Thoracic aorta (tissue), 2 donors: ENCODE measurements at regions not wholly inside any gene's neighbourhood (a gene's known extent, or its start where the extent isn't known, plus 50 kb on each side); places are given as distances from the start of the nearest gene placed in this dataset.
"Not testable (repeated sequence)": the region's sequence is repeated elsewhere in the genome, so short reads cannot be mapped to it uniquely, and the experiment has no call there.

Experiments used
- ATAC-seq: fragments of 150-250 bp; one replicate; pipeline ENCODE4 v1.8.0; 2017; ENCODE audit warnings: low read depth; ENCODE audit not compliant: insufficient number of reproducible peaks, low FRiP score
- DNase-seq: peaks from one replicate; pipeline ENCODE4 v3.0.0-alpha.2; 2020; ENCODE audit warnings: low spot score
- H3K27ac ChIP-seq, 2 donors: fragments of 200-600 bp; sonication (generic); 1 replicate in 1 of 2; 2 replicates in 1 of 2; pipeline ENCODE4 v1.5.1; 2016; ENCODE audit warnings: mild to moderate bottlenecking in 2 of 2, moderate library complexity in 2 of 2
- H3K27me3 ChIP-seq: fragments of 200-600 bp; sonication (generic); replicated peaks from 2 replicates; pipeline ENCODE4 v1.6.0; 2016; ENCODE audit warnings: mild to moderate bottlenecking; ENCODE audit not compliant: insufficient read depth
- H3K36me3 ChIP-seq: fragments of 200-600 bp; sonication (generic); one replicate; pipeline ENCODE4 v1.5.1; 2016
- H3K4me1 ChIP-seq, 2 donors: fragments of 200-600 bp; sonication (generic); 1 replicate in 1 of 2; 2 replicates in 1 of 2; pipeline versions ENCODE4 v1.5.1 to v1.6.0; 2016; ENCODE audit warnings: low read depth in 2 of 2, mild to moderate bottlenecking in 1 of 2; ENCODE audit not compliant: control insufficient read depth in 1 of 2
- H3K4me3 ChIP-seq: fragments of 200-600 bp; sonication (generic); 2 replicates; pipeline ENCODE4 v1.5.1; 2016; ENCODE audit warnings: mild to moderate bottlenecking
- H3K9me3 ChIP-seq: fragments of 200-600 bp; sonication (generic); 2 replicates; pipeline ENCODE4 v1.5.1; 2016
- TF ChIP-seq, protein P1 (sequence below): fragments of 200-600 bp; sonication (generic); IDR thresholded peaks from one replicate; pipeline ENCODE4 v1.5.1; 2019; ENCODE audit warnings: antibody characterized with exemption

DNA sequence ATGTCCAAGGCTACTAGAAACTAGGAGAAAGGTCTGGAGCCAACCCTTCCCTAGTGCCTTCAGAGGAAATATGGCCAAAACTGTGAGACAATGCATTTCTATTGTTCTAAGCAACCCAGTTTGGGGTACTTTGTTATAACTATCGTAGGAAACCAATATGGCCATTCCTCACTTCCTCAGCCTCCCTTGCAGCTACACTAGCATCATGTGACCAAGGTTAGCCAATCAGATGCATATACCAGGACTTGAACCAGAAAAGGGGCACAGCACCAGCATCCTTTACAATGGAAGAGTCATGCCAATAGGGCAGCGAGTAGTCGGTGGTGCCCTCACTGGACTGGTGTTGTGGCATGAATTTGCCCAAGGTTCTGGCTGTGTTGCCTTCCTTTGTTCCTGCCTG is 464.0 kb downstream of the TMEM114 start:
- Histone ChIP-seq H3K27ac (no peak overlapping the region), H3K4me1 (no peaks in the 10 kb centered on the region), H3K4me3 (no peak overlapping the region), H3K36me3 (no peaks in the 10 kb centered on the region), H3K27me3 (no peaks in the 10 kb centered on the region), H3K9me3 (no peaks in the 10 kb centered on the region)
- ATAC-seq (no peak), DNase-seq (no peak)
- TF ChIP-seq, protein P1, sequence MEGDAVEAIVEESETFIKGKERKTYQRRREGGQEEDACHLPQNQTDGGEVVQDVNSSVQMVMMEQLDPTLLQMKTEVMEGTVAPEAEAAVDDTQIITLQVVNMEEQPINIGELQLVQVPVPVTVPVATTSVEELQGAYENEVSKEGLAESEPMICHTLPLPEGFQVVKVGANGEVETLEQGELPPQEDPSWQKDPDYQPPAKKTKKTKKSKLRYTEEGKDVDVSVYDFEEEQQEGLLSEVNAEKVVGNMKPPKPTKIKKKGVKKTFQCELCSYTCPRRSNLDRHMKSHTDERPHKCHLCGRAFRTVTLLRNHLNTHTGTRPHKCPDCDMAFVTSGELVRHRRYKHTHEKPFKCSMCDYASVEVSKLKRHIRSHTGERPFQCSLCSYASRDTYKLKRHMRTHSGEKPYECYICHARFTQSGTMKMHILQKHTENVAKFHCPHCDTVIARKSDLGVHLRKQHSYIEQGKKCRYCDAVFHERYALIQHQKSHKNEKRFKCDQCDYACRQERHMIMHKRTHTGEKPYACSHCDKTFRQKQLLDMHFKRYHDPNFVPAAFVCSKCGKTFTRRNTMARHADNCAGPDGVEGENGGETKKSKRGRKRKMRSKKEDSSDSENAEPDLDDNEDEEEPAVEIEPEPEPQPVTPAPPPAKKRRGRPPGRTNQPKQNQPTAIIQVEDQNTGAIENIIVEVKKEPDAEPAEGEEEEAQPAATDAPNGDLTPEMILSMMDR = no peak

DNA sequence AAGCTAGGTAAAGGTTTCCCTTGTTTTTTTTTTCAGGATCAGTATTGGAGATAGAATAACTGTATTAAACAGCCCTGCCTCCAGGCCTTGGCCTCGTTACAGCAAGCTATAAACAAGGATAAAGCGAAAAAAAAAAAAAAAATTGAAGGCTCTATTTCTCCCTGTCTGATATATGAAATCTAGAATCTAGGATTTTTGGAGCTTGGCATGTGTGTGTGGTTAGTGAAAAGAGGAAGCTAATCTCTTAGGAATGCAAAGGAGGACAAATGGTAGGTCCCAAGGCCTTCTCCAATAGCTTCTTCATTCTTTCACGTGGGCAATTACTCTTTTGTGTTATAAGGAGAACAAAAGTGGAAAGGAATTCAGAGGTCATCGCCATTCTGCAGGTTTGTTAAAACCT is 470.3 kb downstream of the TMEM114 start:
- Histone ChIP-seq H3K4me1 (no peaks in the 10 kb centered on the region), H3K4me3 (no peak overlapping the region), H3K9me3 (no peaks in the 10 kb centered on the region), H3K27ac (no peak overlapping the region), H3K36me3 (no peaks in the 10 kb centered on the region), H3K27me3 (no peaks in the 10 kb centered on the region)
- TF ChIP-seq, protein P1 = no peak
- DNase-seq (no peak), ATAC-seq (no peak)

DNA sequence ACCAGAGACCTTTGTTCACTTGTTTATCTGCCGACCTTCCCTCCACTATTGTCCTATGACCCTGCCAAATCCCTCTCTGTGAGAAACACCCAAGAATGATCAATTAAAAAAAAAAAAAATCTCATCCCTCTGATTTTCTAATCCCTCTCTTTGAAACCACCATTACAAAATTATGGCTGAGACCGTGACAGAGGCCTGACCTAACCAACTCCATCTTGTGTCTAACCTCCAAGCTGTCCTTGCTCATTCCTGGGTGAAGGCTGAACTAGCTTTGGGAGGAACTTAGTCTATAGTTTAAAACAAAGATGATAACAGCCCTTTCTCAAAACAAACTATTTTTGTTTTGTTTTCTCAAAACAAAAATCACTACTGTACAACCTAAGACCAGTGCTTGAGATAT is 474.5 kb downstream of the TMEM114 start:
- H3K27me3 ChIP-seq = no peaks in the 10 kb centered on the region
- H3K36me3 ChIP-seq = no peaks in the 10 kb centered on the region
- no peak overlapping the region for H3K27ac ChIP-seq
- no peak for DNase-seq
- ATAC-seq = no peak
- H3K4me3 ChIP-seq = no peak overlapping the region
- H3K4me1 ChIP-seq = no peaks in the 10 kb centered on the region
- TF ChIP-seq, protein P1 = no peak
- no peaks in the 10 kb centered on the region for H3K9me3 ChIP-seq

DNA sequence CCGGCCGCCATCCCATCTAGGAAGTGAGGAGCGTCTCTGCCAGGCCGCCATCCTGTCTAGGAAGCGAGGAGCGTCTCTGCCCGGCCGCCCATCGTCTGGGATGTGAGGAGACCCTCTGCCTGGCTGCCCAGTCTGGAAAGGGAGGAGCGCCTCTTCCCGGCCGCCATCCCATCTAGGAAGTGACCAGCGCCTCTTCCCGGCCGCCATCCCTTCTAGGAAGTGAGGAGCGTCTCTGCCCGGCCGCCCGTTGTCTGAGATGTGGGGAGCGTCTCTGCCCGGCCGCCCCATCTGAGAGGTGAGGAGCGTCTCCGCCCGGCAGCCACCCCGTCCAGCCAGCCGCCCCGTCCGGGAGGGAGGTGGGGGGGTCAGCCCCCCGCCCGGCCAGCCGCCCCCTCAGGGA is 475.4 kb downstream of the TMEM114 start:
- not testable (repeated sequence) for H3K4me1 ChIP-seq, H3K36me3 ChIP-seq, H3K4me3 ChIP-seq, DNase-seq, H3K27ac ChIP-seq, H3K9me3 ChIP-seq, ATAC-seq, H3K27me3 ChIP-seq

DNA sequence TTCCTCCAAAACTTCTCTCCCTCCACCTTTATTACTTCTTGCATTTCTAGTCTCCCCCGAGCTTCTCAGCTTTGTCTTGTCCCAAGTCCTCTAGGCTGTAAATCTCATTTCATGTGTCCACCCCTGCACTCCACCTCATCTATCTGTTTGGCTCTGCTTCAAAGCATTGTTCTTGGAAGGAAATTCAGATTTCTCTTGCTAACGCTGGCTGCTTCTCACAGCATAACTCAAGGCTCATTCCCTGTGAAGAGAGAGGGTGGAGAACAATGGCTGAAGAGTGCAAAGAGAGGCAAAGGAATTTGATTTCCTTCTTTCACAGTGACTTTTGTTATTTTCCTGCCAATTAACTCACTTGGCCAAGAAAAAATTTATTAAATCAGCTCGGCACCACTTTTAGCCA is 476.5 kb downstream of the TMEM114 start:
- H3K27me3 ChIP-seq = no peaks in the 10 kb centered on the region
- H3K4me1 ChIP-seq = no peaks in the 10 kb centered on the region
- no peak overlapping the region for H3K27ac ChIP-seq
- no peak for ATAC-seq
- DNase-seq = no peak
- H3K9me3 ChIP-seq = no peaks in the 10 kb centered on the region
- TF ChIP-seq, protein P1 = no peak
- no peaks in the 10 kb centered on the region for H3K36me3 ChIP-seq
- H3K4me3 ChIP-seq = no peak overlapping the region
